ENCODE measurements at regions not wholly inside any gene's neighbourhood (a gene's known extent, or its start where the extent isn't known, plus 50 kb on each side); places are given as distances from the start of the nearest gene placed in this dataset.
"Not testable (repeated sequence)": the region's sequence is repeated elsewhere in the genome, so short reads cannot be mapped to it uniquely, and the experiment has no call there.

DNA sequence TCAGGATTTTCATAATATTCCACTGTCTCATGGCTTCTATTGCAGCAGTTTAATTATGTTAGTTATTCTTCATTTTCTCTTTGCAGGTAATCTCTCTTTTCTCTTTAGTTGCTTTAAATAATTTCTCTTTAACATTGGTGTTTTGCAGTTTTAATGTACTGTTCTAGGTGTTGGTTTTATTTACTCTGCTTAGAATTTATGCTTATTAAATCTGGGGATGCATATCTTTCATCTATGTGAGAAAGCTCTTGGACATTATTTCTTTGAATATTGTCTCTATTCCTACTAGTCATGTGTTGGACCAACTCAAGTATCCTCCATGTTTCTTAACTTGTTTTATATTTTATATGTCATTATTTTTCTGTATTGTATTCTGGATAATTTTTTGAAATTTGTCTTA is 218.7 kb upstream of the TUT7 start:
- no peak for DNase-seq (ENCODE audit: low spot score)

GRCh38 chr9:86565603-86566002 is 211.4 kb upstream of the TUT7 start:
- DNase-seq (ENCODE audit: low spot score): not testable (repeated sequence)

DNA sequence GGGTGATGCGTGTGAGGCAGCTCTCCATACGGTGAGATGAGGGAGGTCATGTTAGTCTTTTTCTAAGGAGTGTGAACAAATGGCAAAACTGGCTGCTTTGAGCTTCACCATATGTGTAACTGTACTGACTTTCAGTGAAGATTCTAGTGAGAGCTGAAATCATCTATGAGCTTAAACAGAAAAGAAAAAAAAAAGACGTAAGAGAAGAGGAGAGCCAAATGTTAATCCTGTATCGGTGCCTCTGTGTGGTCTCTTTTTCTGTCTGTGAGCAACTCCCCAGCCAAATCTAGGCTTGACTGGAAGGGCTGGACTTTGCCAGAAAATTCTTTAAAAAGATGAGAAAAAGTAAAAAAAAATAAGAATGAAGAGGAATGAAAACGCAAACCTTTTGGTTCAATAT is 209.7 kb upstream of the TUT7 start:
- no peak for DNase-seq (ENCODE audit: low spot score)

DNA sequence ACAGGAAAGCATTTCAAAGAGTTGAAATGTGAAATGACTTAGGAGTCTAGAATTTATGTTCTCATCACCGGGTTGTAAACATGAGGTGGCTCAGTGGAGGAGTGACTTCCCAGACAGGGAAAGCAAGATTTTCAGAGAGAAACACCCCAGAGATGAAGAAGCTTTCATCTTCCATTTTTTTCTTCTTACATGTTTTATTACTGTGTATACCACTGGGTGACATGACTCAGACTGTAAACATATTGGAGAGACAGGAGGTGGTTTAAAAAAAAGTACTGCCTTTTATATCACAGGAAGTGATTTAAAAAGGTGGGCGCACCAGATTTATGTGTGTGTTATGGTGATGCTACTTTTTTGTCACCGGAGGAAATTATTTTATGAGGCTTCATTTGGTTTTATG is 209.1 kb upstream of the TUT7 start:
- no peak for DNase-seq (ENCODE audit: low spot score)

DNA sequence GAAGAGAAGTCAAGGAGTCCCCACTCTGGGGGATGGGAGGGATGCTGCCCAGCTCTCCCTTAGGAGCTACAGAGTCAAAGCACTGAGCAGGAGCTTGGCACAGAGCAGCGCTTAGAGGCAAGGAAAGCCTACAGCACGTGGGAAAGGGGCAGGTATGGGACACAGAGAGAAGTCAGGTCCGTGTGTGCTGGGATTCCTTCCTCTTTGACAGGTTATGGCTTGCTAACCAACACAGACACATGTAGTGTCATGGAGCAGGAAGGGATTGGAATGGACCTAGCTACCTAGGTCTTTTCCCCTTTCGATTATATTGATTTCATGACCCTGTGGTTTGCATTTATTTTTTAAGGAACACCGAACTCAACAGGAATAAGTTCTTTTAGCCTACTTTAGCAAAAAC is 208.5 kb upstream of the TUT7 start:
- DNase-seq (ENCODE audit: low spot score): no peak

- DNase-seq (ENCODE audit: low spot score): no peak
Measured at GRCh38 chr9:86557918-86558317, 203.7 kb upstream of the TUT7 start.

- DNase-seq (ENCODE audit: low spot score): no peak
Measured at GRCh38 chr9:86557063-86557766, 203.0 kb upstream of the TUT7 start.

DNA sequence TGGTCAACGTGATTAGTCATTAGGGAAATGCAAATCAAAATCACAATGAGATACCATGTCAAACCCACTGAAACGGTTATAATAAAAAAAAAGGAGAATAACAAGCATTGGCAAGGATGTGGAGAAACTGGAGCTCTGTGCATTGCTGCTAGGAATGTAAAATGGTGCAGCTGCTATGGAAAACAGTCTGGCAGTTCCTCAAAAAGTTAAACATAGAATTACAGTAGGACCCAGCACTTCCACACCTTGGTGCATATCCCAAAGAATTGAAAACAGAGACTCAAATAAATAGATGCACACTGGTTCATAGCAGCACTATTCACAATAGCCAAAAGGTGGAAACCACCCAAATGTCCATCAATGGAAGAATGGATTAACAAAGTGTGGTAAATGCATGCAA is 201.5 kb upstream of the TUT7 start:
- no peak for DNase-seq (ENCODE audit: low spot score)

- DNase-seq (ENCODE audit: low spot score): no peak
Measured at GRCh38 chr9:86550401-86550800, 196.2 kb upstream of the TUT7 start.

DNA sequence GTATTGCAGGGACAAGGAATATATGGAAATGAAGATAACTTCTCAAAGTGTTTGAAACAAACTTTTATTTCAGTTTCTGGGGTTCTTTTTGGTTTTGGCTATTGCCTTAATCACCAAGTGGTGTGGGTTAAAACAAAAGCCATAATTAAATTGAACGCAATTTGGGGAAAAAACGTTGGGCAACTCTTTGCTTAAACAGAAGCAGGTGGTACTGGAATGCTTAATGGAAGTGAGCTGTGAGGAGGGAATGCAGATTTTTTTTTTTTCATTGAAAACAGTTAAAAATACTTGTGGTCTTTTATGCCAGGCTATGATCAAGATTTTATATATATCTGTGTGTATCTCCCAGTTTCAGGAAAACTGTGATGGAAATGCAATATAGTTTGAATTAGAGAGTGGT is 195.7 kb upstream of the TUT7 start:
- no peak for DNase-seq (ENCODE audit: low spot score)

DNA sequence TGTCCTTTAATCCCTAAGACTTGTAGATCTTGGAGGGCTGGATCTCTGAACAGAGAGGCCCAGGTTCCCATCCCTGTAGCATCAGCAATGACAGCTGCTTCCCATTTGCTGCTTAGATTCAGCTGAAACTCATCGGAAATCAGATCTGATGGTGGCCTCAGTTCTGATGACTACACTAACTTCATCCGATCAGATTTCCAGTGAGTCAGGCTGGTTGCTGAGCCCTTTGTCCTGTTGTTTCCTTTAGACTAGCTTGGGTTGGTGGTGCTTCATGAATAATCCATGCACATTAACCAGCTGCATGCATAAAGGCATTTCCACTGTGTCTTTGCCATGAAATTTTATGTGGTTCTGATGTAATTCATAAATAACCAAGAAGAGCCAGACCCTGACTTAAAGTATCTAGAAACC is 195.2 kb upstream of the TUT7 start:
- DNase-seq (ENCODE audit: low spot score): no peak

GRCh38 chr9:86548220-86548619 is 194.0 kb upstream of the TUT7 start:
- DNase-seq (ENCODE audit: low spot score): no peak

DNA sequence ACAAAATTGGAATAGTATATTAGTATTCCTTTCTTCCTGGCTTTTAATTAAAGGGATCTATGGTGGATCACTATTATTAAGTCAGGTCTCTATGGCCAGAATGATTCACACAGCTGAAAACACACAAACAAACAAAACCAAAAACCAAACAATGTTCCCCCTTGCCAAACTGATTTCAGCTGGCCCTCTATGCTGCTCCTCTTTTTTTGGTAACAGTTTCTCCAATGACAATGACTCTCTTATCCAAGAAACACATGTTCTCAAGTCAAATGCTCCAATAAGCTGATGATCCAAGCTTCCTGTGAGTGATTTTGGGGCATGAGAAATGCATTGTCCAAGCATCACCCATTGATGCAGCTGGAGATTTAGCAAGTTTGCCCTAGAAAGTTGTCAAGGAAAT is 193.4 kb upstream of the TUT7 start:
- no peak for DNase-seq (ENCODE audit: low spot score)

- DNase-seq (ENCODE audit: low spot score): no peak
Measured at GRCh38 chr9:86546712-86547111, 192.5 kb upstream of the TUT7 start.

- DNase-seq (ENCODE audit: low spot score): no peak
Measured at GRCh38 chr9:86545090-86545489, 190.9 kb upstream of the TUT7 start.

GRCh38 chr9:86541014-86541570 is 186.9 kb upstream of the TUT7 start:
- DNase-seq (ENCODE audit: low spot score): no peak

DNA sequence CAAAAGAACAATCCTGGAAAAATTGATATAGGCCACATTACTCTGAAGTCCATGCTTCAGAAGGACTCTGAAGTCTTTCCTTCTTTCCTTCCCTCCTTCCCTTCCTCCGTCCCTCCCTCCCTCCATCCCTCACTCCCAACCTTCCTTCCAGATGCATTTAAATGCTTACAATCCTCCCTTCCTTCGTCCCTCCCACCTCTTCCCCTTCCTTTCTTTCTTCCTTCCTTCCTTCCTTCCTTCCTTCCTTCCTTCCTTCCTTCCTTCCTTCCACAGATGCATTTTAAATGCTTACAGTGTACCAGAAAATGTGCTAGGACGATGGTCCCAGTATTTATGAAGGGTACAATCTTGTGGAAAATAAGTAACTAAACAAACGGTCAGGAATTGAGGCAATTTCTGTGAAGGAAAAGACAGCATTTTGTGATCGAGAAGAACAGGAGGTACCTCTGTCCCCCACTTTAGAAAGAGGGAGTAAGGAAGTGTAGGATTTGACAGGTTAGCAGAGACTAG is 181.3 kb upstream of the TUT7 start:
- DNase-seq (ENCODE audit: low spot score): no peak

DNA sequence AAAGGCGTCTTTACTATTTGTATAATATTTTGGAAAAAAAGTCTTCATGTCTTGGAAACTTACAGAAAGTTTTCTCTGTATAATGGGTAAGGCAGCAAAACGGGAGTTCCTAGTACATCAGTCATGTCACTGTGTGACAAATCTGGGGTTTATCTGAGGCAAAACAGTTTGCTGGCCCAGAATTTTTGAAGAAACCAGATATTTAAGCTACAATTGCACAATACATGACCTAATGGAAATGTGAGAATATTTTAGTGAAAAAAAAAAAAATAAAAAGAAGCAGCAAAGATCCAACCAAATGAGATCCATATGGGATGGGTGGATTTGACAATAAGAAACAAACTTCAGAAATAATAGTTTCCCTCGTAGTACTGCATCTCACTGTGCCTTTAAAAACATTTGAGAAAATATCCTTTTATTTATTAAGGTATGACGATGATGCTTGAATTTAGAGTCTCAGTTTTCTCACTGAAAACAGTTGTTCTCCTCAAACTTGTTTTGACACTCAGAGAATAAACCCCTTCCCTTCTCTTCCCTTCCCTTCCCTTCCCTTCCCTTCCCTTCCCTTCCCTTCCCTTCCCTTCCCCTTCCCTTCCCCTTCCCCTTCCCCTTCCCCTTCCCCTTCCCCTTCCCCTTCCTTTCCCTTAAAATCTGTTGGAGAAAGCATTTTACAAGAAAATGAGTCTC is 180.5 kb upstream of the TUT7 start:
- no peak for DNase-seq (ENCODE audit: low spot score)

DNA sequence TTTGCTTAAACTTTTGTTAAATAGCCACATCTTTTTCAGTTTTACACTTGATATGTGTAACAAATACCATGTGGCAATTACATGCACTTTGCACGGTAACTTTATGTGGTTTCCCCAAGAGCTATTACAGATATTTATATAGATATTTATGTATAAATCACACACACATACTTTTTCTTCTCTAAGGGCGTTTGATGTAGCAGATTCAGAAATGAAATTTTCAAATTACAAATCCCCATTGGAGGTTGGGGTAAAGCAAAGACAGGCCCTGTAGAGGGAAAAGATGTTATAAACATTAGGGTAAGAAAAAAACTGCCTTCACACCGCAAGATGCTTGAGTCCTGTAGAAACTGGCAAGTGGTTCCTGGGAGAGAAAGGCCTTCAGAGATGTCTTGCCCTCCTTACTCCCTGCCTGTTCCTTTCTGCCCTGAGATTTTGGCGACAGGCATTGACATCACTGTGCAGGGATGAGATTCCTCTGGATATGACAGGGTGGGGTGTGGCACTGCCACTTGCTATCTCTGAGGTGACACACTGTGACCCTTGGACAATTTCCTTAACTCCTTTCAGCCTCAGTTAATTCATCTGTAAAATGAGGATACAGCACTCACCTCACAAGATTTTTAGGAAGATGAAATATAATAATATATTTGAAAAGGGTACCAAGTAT is 177.9 kb upstream of the TUT7 start:
- no peak for DNase-seq (ENCODE audit: low spot score)

DNA sequence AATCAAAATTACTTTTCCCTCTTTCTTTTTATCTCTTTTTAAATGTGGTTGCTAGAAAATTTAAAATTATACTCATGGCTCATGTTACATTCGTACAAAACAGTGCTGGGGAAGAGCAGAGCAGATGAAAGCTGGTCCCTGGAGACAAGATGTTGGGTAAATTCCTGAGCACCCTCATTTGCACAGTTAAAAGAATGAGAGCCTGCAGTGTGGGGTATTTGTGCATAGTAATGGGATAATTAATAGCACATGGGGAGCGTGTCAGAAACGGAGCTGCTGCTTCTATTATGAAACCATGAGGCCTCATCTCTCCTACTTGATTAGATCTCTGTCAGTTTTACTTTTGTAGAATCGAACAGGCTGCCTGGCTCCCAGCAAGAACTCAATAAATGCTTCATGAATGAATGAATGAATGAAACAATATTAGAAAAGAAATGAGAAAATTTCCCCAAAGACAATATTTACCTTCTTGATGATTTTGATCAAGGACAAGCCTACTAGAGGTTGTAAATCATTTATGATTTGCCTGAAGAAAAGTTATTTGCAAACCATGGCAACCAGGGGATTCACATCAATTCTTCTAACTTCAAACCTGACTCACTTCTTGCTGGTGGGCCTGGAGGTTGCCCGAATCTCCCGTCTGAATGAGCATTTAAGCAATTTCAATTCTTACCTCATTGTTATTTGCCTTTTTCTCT is 177.2 kb upstream of the TUT7 start:
- DNase-seq (ENCODE audit: low spot score): no peak

DNA sequence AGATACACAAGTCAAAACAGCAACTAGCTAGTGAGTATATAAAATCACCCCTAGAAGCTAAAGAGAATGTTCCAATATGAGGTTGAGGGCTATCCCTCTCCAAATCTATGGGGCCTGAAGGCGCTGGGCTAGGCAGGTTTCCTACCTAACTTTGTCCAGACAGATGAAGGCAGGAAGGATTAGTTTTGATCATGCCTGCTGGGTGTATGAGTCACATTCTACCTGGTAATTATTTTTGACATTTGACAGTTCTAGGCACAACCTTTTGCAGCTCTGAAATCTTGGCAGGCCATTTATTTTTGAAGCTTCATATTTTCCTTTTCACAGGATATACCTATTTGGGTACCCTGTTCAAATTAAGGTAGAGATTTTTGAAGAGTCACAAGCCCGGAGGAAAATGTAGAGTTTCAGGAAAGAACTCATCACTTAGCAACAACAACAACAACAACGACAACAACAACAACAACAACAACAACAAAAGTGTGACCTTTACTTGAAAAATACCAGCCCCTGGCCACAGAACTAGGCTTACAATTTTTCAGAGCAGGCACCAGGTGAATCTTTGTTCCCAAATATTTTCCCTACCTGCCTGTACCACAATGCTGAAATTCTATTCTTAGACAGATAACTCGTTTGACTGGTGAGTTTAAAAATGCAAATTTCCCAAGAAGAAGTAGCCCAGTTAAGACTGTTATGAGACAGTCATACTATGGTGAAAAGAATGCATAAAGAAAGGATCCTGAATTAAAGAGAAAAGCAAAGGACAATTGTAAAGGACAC is 175.5 kb upstream of the TUT7 start:
- DNase-seq (ENCODE audit: low spot score): no peak

GRCh38 chr9:86526021-86526420 is 171.8 kb upstream of the TUT7 start:
- no peak for DNase-seq (ENCODE audit: low spot score)
